Hippocampal formation (tissue), 2 donors: ENCODE measurements at regions not wholly inside any gene's neighbourhood (a gene's known extent, or its start where the extent isn't known, plus 50 kb on each side); places are given as distances from the start of the nearest gene placed in this dataset.

Source experiments
- DNase-seq, 2 donors: peaks; one replicate each; lab custom pipeline; 2025; lab: John Stamatoyannopoulos, UW

DNA sequence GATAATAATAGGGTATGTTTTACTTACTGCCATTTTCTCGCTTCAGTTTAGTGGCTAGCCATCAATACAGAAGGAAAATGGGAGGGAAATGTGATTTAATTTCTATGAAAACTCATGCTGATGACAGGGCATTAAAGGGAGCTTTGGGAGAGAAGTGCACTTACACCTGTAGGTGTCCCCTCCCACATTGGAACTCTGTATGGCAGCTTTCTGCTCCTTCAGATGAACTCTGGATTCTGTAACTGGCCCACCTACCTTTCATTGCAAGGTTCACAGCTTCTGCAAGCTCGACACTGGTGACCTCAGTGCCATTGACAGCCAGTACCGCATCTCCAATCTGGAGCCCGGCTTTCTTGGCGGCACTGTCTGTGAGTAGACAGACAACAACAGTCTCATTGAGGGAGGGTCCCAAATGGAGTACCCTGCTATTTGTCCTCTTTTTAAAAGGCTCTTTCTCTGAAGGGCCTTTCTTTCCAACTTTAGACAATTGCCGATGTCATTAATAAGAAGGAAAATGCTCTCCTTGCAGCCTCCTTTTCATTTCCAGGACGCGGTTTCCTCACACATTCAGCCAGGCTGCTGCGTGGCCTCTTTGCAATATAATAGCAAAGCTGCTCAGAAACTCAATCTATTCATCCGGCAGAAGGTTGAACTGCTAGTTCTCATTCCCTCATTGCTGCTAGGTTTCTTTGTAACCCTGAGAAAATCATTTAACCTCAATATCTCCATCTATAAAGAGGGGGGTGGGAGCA is 63.6 kb downstream of the NUDT12 start:
- DNase-seq = peak in 1 of 2 donors; percentile 5

DNA sequence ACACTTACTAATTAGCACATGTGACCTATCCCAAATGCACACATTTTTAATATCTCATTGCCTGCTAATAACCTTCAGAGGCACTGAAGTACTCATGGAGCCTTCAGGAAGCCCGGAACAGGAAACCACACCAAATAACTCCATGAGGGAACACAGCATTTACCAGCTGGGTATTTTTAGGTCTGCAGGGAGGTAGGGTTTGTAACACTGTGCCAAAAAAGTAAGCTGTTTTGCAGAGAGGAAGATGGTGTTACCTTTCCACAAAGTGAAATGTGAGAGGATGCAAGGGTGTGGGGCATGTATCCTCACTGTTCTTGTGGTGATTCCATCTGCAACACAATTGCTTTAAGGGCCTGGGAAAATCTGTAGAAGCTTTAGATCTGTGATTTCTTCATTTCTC is 64.4 kb downstream of the NUDT12 start:
- no peak for DNase-seq

- DNase-seq = no peak
These were observed 64.8 kb downstream of the NUDT12 start for GRCh38 chr5:103497781-103498180.

GRCh38 chr5:103490030-103490739 is 72.4 kb downstream of the NUDT12 start:
- no peak for DNase-seq

- no peak for DNase-seq
These were observed 73.3 kb downstream of the NUDT12 start for GRCh38 chr5:103489307-103489706.

GRCh38 chr5:103487822-103488493 is 74.6 kb downstream of the NUDT12 start:
- no peak for DNase-seq

GRCh38 chr5:103487218-103487617 is 75.4 kb downstream of the NUDT12 start:
- no peak for DNase-seq

DNA sequence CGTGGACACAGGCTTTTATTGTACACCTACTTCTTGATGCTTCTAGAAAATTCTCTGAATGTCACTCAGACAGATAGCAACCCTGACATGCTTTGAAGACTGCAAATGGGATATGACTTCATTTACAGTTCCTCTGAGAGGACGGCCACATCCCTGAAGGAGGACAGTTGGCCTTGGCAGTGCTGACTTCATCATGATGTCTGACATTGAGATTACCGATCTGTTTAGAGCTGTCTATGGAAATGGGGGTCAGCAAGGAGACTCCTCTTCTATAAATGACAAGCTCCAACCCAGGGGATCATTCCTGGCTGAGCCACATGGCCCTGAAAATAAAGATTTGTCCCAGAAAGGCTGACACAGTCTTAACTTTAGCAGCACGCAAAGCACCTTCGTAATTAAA is 75.8 kb downstream of the NUDT12 start:
- DNase-seq = no peak

GRCh38 chr5:103480246-103480645 is 82.3 kb downstream of the NUDT12 start:
- no peak for DNase-seq

DNA sequence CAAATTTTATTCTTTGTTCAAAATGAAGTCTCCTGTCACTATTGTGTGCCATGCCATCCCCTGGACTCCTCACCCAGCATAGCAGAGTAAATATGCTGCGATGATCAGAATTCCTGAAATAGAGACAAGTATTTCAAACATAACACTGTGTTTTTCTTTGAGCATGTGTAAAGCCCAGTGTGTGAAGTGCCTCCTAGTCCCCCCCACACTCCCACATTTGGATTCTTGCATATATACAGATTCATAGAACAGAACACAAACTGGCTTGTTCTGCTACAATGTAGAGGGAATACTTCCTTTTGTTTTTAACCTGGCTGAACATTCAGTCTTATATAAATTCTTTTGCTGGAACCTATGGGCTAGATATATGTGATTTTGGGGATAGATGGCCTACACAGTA is 84.9 kb downstream of the NUDT12 start:
- DNase-seq = no peak

DNA sequence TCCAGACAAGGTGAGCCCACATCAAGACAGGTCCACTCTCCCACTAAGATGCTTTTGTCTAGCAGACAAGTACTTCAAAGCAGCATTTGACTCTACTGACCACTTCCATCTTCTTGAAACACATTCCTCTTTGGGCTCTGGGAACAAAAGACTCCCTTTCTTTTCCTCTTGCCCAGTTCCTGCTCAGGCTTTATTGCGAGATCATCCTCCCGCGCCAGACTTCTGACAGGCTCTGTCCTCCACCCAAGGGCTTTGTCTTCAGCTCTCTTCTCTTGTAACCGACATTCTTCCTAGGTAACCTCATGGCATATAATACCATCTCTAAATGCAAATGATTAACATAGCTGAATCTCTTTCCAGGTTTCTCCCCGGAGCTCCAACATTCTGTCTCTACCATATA is 85.8 kb downstream of the NUDT12 start:
- DNase-seq = no peak

- DNase-seq = peak in 1 of 2 donors; percentile 61
These were observed 86.9 kb downstream of the NUDT12 start for GRCh38 chr5:103475629-103476240.

DNA sequence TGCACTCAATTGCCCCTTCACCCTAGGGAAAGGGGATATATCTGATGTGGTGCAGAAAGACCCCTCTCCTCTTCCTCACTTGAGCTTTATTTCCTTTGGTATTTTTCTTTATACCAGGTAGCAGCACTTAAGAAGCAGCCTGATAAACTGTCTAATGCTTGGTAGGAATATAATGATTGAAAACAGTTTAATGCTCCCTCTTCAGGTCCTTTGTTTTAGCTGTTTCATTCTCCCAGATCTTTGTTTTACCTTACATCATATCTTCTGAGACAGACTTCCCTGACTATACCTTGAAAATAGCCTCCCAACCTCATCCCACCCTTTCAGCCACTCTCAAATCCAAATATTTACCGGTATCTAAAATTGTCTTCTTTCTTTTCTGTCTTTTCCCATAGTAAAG is 87.9 kb downstream of the NUDT12 start:
- DNase-seq = no peak

- no peak for DNase-seq
These were observed 88.9 kb downstream of the NUDT12 start for GRCh38 chr5:103473725-103474124.

DNA sequence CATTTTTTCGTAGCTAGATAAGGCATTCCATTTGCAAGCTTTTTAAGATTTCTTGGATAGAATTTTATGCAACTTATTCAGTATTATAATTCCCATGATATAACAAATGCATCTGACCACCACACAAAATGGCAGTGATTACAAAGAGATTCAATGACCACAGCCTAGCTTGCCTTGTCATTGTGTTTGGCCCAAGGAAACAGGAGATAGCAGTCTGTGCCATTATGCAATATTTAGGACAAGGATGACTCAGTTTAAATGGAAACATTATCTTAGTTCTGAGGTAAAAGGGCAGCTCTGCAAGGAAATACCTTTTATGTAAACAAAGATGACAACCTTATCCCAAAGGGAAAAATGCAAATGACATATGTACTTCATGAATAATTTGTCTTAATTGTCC is 89.8 kb downstream of the NUDT12 start:
- no peak for DNase-seq

DNA sequence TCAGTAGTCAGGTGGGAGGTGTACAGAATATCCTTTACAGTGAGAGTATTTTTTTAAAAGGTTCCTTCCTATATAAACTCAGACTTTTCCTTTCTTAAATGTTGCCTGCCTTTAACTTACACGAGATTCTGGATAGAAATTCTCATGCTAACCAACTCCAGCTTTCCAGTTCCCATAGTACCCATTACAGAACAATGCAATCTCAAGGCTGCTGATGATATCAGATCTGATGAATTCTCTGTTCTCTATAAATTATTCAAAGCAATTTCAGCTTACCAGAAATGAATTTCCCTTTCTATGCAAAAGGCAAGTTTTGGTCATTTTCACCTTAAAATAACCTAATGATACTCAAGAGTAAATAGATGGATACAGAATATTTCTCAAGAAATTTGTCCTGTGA is 90.3 kb downstream of the NUDT12 start:
- no peak for DNase-seq

- no peak for DNase-seq
These were observed 93.1 kb downstream of the NUDT12 start for GRCh38 chr5:103469288-103470040.

- no peak for DNase-seq
These were observed 94.8 kb downstream of the NUDT12 start for GRCh38 chr5:103467831-103468230.

GRCh38 chr5:103466495-103466894 is 96.1 kb downstream of the NUDT12 start:
- DNase-seq = no peak

GRCh38 chr5:103465891-103466290 is 96.7 kb downstream of the NUDT12 start:
- no peak for DNase-seq

DNA sequence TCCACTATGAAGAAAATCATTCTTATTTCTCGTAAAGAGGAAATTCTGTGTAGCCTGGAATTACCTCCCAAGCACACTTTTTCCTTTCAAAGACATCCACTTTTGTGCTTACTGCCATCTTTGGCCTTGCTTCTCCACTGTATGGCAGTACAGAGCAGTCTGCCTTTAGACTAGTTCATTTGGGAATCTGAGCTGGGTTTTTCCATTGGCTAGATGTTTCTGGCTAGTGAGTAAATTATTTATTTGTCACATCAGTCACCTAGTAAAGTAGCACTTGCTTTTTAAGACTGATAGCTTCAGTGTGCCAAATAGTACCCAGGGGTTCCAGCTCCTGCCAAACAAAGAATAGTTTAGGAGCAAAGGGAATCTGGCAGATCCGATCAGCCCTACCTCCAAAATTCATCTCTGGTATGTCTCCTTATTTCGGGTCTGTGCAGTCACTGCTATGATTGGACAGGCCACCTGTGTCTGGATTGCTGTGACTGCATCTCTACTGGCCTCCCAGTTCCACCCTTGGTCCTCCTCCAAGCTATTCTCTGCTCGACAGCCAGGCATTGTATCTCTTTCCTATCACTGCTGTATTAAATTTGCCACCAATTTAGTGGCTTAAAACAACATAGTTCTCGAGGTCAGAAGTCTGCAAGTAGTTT is 97.6 kb downstream of the NUDT12 start:
- no peak for DNase-seq
